ENCODE measurements at regions not wholly inside any gene's neighbourhood (a gene's known extent, or its start where the extent isn't known, plus 50 kb on each side); places are given as distances from the start of the nearest gene placed in this dataset.

DNA sequence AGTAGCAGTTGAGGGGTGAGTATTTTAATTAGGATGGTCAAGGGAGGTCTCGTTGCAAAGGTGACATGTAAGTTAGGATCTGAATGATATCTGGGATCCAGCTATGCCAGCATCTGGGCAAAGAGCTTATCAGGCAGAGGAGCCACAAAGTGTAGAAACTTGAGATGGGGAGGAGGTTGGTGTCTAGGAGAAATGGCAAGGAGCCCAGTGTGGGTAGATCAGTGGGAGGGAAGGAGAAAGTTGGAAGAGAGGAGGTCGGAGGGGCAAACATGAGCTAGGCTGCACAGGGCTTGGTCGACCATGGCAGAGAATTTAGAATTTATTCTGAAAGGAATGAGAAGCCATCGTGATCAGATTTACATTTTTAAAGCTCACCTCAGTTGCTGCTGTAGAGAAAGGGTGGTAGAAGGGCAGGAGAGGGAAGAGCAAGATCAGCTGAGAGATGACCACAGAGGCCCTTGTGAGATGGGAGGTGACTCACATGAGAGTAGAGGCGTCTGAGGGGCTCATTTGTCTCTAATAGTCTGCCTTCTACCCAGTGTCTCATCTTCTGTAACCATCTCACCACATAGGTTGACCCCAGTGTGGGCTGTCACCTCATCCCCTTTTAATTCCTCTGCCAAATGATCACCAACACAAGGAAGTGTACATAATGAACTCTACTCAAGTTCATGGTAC is 170.0 kb downstream of the ETAA1 start:
- Histone ChIP-seq H3K27ac (ENCODE audit: low read length) (no peak overlapping the region), H3K9ac (ENCODE audit: low read length) (no peak overlapping the region), H4K20me1 (ENCODE audit: insufficient read depth, low read depth, low read length) (no peaks in the 10 kb centered on the region), H2AFZ (ENCODE audit: low read length) (no peak overlapping the region), H3K9me2 (replicated peaks; ENCODE audit: insufficient read depth, low read length) (no peaks in the 10 kb centered on the region), H3K36me3 (ENCODE audit: insufficient read depth, low read length) (no peaks in the 10 kb centered on the region), H3K4me3 (ENCODE audit: low read length) (no peak overlapping the region), H3K79me2 (ENCODE audit: low read length) (no peaks in the 10 kb centered on the region), H3K4me2 (ENCODE audit: low read depth, low read length, poor library complexity, severe bottlenecking) (no peak overlapping the region), H3K27me3 (ENCODE audit: low read length) (no peaks in the 10 kb centered on the region), H3K9me3 (ENCODE audit: low read length) (no peaks in the 10 kb centered on the region), H3K4me1 (ENCODE audit: low read length) (no peaks in the 10 kb centered on the region)
- DNase-seq = no peak

DNA sequence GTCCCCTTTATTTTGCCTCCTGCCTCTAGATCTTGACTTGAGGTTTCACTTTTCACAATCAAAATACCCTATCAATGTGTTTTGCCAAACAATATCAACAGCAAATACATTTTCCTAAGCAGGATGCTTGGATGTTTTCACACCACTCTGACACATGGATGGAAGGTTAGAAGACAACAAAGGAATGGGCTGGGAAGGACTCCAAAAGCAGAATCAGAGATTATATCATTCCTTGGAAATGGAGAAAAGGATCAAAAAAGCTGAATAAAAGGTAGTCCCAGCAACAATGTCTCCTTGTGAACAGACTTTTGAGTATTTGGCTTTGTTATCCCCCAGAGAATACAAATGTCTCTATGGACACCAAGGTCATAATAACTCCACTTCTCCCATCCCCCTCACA is 170.8 kb downstream of the ETAA1 start:
- H3K79me2 ChIP-seq (ENCODE audit: low read length) = no peaks in the 10 kb centered on the region
- no peak overlapping the region for H3K9ac ChIP-seq (ENCODE audit: low read length)
- H3K4me2 ChIP-seq (ENCODE audit: low read depth, low read length, poor library complexity, severe bottlenecking) = no peak overlapping the region
- H2AFZ ChIP-seq (ENCODE audit: low read length) = no peak overlapping the region
- no peak overlapping the region for H3K4me3 ChIP-seq (ENCODE audit: low read length)
- no peak for DNase-seq
- H3K9me3 ChIP-seq (ENCODE audit: low read length) = no peaks in the 10 kb centered on the region
- no peaks in the 10 kb centered on the region for H3K36me3 ChIP-seq (ENCODE audit: insufficient read depth, low read length)
- H4K20me1 ChIP-seq (ENCODE audit: insufficient read depth, low read depth, low read length) = no peaks in the 10 kb centered on the region
- H3K27me3 ChIP-seq (ENCODE audit: low read length) = no peaks in the 10 kb centered on the region
- H3K4me1 ChIP-seq (ENCODE audit: low read length) = no peaks in the 10 kb centered on the region
- no peaks in the 10 kb centered on the region for H3K9me2 ChIP-seq (replicated peaks; ENCODE audit: insufficient read depth, low read length)
- H3K27ac ChIP-seq (ENCODE audit: low read length) = no peak overlapping the region

DNA sequence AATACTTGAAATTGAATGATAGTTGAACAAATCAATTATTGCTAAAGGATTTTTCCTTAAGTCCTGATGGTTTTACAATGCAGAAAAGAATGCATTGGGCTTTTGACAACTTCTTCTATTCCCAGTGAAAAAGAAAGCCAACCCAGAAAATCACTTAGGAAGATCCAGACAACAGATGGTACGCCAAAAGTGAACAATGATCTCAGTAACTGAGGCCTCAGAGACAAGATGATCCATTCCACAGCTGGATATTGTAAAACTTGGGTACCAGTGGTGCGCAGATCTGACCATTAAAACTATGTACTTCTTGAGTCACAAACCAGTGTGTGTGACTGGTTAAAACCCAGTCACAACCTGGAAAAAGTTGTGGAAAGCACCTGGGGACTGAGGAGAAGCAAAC is 173.5 kb downstream of the ETAA1 start:
- H3K9me3 ChIP-seq (ENCODE audit: low read length) = no peaks in the 10 kb centered on the region
- no peak overlapping the region for H3K27ac ChIP-seq (ENCODE audit: low read length)

DNA sequence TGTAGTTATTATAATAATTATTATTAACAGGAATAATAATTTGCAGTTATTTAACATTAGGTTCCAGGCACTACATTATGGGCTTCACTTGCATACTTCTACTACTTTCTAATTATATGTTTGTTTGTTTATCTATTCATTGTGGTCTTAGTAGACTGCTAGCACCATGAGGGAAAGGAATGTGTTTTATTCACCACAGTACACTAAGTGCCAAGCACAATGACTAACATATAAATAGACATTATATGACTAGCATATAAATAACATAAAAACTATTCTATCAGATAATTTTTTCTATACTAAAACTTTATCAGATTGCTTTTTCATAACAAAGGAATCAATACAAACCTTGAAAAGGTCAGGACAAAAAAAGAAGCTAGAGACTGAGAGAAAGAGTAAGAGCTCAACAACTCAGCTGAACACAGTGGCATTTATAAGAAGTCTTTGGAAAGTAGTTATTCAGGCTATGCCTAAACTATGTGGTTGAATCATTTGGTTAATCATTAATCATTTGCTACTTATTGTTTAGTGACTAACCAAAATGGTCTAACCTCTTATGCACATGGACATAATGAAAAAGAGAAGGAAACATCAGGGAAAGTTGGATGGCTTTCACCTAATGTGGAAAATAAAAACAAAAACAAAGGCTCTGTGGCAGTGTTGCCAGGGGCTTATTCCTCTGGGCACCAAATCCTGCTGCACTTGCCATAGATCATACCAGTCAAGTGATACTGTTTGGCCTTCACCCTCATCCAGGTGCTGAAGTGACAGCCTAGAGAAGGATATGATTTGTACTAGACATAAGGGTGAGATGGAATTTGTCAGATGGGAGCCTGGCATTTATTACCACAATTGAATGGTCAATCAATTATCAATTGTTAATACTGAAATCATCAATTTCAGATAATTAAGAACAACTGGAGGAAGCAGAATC is 174.9 kb downstream of the ETAA1 start:
- Histone ChIP-seq H3K27me3 (ENCODE audit: low read length) (no peaks in the 10 kb centered on the region), H4K20me1 (ENCODE audit: insufficient read depth, low read depth, low read length) (no peaks in the 10 kb centered on the region), H3K4me1 (ENCODE audit: low read length) (peaks cover 10% of the 10 kb centered on the region), H3K9me2 (replicated peaks; ENCODE audit: insufficient read depth, low read length) (no peaks in the 10 kb centered on the region), H2AFZ (ENCODE audit: low read length) (no peak overlapping the region), H3K9ac (ENCODE audit: low read length) (no peak overlapping the region), H3K79me2 (ENCODE audit: low read length) (no peaks in the 10 kb centered on the region), H3K36me3 (ENCODE audit: insufficient read depth, low read length) (no peaks in the 10 kb centered on the region), H3K4me2 (ENCODE audit: low read depth, low read length, poor library complexity, severe bottlenecking) (no peak overlapping the region), H3K9me3 (ENCODE audit: low read length) (no peaks in the 10 kb centered on the region), H3K27ac (ENCODE audit: low read length) (no peak overlapping the region), H3K4me3 (ENCODE audit: low read length) (no peak overlapping the region)
- no peak for DNase-seq

More for the DNA sequence above, 173.5 kb downstream of the ETAA1 start:
- Histone ChIP-seq H3K4me3 (ENCODE audit: low read length) (no peak overlapping the region), H3K4me1 (ENCODE audit: low read length) (peaks cover 10% of the 10 kb centered on the region), H3K9me2 (replicated peaks; ENCODE audit: insufficient read depth, low read length) (no peaks in the 10 kb centered on the region), H3K9ac (ENCODE audit: low read length) (no peak overlapping the region), H4K20me1 (ENCODE audit: insufficient read depth, low read depth, low read length) (no peaks in the 10 kb centered on the region), H3K79me2 (ENCODE audit: low read length) (no peaks in the 10 kb centered on the region), H3K36me3 (ENCODE audit: insufficient read depth, low read length) (no peaks in the 10 kb centered on the region), H2AFZ (ENCODE audit: low read length) (no peak overlapping the region), H3K4me2 (ENCODE audit: low read depth, low read length, poor library complexity, severe bottlenecking) (no peak overlapping the region), H3K27me3 (ENCODE audit: low read length) (no peaks in the 10 kb centered on the region)
- DNase-seq = no peak

DNA sequence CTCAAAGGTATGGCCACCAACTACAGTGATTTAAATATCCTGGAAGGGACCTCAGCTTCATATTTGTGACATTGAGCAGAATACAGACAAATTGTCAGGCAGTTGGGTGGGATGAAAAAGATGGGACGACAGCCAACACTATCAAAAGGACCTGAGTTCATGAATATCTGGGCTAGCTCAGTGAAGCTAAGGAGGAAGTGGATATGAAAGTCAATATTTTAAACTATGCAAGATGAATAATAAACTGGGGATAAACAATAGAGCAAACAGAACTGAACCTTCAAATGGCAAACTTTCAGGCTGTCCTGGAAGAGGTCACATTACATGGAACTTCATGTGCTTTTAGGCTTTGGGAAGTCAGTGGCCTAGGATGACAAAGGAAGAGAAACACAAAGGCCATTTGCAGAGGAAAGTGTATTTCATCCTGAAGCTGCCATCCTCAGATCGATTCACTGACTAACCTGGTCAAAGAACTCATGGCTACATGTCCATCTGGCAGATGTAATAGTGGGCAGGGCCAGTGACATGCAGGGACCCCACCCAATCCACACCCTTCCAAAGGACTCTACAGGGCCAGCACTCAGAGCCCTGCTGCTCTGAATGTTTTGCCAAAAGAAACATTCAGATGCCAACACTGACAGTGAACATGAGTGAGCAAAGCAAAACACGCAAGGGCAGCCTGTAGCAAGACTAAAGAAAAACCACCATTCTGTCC is 175.7 kb downstream of the ETAA1 start:
- no peaks in the 10 kb centered on the region for H3K9me3 ChIP-seq (ENCODE audit: low read length)
- no peak overlapping the region for H3K9ac ChIP-seq (ENCODE audit: low read length)
- no peak for DNase-seq
- H3K27ac ChIP-seq (ENCODE audit: low read length) = no peak overlapping the region
- no peaks in the 10 kb centered on the region for H4K20me1 ChIP-seq (ENCODE audit: insufficient read depth, low read depth, low read length)
- peaks cover 10% of the 10 kb centered on the region for H3K4me1 ChIP-seq (ENCODE audit: low read length)
- H3K4me2 ChIP-seq (ENCODE audit: low read depth, low read length, poor library complexity, severe bottlenecking) = no peak overlapping the region
- H3K4me3 ChIP-seq (ENCODE audit: low read length) = no peak overlapping the region
- no peaks in the 10 kb centered on the region for H3K27me3 ChIP-seq (ENCODE audit: low read length)
- H2AFZ ChIP-seq (ENCODE audit: low read length) = no peak overlapping the region
- H3K36me3 ChIP-seq (ENCODE audit: insufficient read depth, low read length) = no peaks in the 10 kb centered on the region
- H3K79me2 ChIP-seq (ENCODE audit: low read length) = no peaks in the 10 kb centered on the region
- H3K9me2 ChIP-seq (replicated peaks; ENCODE audit: insufficient read depth, low read length) = no peaks in the 10 kb centered on the region

DNA sequence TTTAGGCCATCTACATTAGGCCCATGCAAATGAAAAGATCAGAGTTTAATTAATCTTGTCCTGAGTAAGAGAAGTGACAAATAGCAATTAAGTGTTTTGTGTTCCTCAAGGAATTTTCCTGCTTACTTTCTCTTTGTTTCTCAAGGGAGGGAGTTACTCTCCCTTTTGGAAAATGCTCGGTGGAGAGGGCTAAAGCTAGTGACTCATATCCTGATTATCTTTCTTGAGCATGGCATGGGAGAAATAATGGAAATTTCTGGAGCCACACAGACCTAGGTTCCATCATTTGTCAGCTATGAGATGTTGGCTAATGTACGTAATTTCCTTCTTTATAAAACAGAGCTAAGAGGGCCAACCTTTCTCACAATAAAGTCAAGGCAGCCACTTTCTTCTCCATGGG is 177.1 kb downstream of the ETAA1 start:
- Histone ChIP-seq H4K20me1 (ENCODE audit: insufficient read depth, low read depth, low read length) (no peaks in the 10 kb centered on the region), H3K9ac (ENCODE audit: low read length) (no peak overlapping the region), H3K79me2 (ENCODE audit: low read length) (no peaks in the 10 kb centered on the region), H3K27me3 (ENCODE audit: low read length) (no peaks in the 10 kb centered on the region), H3K9me3 (ENCODE audit: low read length) (no peaks in the 10 kb centered on the region), H3K27ac (ENCODE audit: low read length) (no peak overlapping the region), H2AFZ (ENCODE audit: low read length) (no peak overlapping the region), H3K4me3 (ENCODE audit: low read length) (no peak overlapping the region), H3K4me2 (ENCODE audit: low read depth, low read length, poor library complexity, severe bottlenecking) (no peak overlapping the region), H3K4me1 (ENCODE audit: low read length) (peaks cover 10% of the 10 kb centered on the region), H3K9me2 (replicated peaks; ENCODE audit: insufficient read depth, low read length) (no peaks in the 10 kb centered on the region), H3K36me3 (ENCODE audit: insufficient read depth, low read length) (no peaks in the 10 kb centered on the region)
- DNase-seq = no peak

DNA sequence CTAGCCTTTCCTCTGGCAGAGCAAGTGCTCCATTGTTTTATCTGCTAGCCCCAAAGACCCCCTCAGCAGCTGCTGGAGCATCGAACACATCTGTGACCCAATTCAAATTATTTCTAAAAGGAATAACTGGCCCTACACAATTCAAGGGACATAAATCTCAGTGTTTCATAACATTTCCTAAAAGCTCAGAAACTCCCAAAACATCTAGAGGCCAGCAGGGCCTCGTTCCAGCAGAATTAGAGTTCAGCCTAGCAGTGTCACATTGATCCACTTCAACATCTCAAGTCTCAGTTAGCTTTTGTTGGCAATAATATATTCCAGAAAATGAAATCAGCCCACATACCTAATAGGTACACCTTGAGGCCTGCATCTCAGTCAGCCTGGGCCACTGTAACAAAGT is 179.1 kb downstream of the ETAA1 start:
- peaks cover 10% of the 10 kb centered on the region for H3K4me1 ChIP-seq (ENCODE audit: low read length)
- no peak overlapping the region for H3K9ac ChIP-seq (ENCODE audit: low read length)
- H4K20me1 ChIP-seq (ENCODE audit: insufficient read depth, low read depth, low read length) = no peaks in the 10 kb centered on the region

DNA sequence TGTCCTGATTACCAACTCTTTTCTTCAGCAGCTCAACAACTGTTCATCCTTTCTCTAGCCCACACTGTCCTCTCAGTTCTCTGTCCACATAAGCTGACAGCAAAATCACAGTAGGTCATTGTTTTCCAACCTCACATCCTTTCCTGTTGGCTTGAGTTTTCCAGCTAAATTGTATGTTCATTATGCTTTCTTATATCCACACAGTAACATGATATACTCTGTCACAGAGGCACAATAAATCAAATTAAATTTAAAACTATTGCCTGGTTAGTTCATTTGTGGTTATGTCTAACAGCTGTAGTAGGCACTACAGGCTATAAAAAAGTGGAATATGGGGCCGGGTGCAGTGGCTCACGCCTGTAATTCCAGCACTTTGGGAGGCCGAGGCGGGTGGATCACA is 179.9 kb downstream of the ETAA1 start:
- H4K20me1 ChIP-seq (ENCODE audit: insufficient read depth, low read depth, low read length) = no peaks in the 10 kb centered on the region
- no peaks in the 10 kb centered on the region for H3K36me3 ChIP-seq (ENCODE audit: insufficient read depth, low read length)
- H3K9ac ChIP-seq (ENCODE audit: low read length) = no peak overlapping the region
- peaks cover 10% of the 10 kb centered on the region for H3K4me1 ChIP-seq (ENCODE audit: low read length)
- H3K79me2 ChIP-seq (ENCODE audit: low read length) = no peaks in the 10 kb centered on the region
- H3K27me3 ChIP-seq (ENCODE audit: low read length) = no peaks in the 10 kb centered on the region
- H3K27ac ChIP-seq (ENCODE audit: low read length) = no peak overlapping the region
- no peak overlapping the region for H3K4me2 ChIP-seq (ENCODE audit: low read depth, low read length, poor library complexity, severe bottlenecking)
- DNase-seq = no peak
- no peaks in the 10 kb centered on the region for H3K9me3 ChIP-seq (ENCODE audit: low read length)
- no peaks in the 10 kb centered on the region for H3K9me2 ChIP-seq (replicated peaks; ENCODE audit: insufficient read depth, low read length)
- no peak overlapping the region for H3K4me3 ChIP-seq (ENCODE audit: low read length)
- no peak overlapping the region for H2AFZ ChIP-seq (ENCODE audit: low read length)

More for the DNA sequence above, 179.1 kb downstream of the ETAA1 start:
- no peaks in the 10 kb centered on the region for H3K36me3 ChIP-seq (ENCODE audit: insufficient read depth, low read length)
- H2AFZ ChIP-seq (ENCODE audit: low read length) = no peak overlapping the region
- H3K4me2 ChIP-seq (ENCODE audit: low read depth, low read length, poor library complexity, severe bottlenecking) = no peak overlapping the region
- no peaks in the 10 kb centered on the region for H3K9me2 ChIP-seq (replicated peaks; ENCODE audit: insufficient read depth, low read length)
- DNase-seq = no peak
- no peaks in the 10 kb centered on the region for H3K79me2 ChIP-seq (ENCODE audit: low read length)
- H3K27ac ChIP-seq (ENCODE audit: low read length) = no peak overlapping the region
- H3K4me3 ChIP-seq (ENCODE audit: low read length) = no peak overlapping the region
- H3K9me3 ChIP-seq (ENCODE audit: low read length) = no peaks in the 10 kb centered on the region
- no peaks in the 10 kb centered on the region for H3K27me3 ChIP-seq (ENCODE audit: low read length)

Measured in Karpas-422 (cell line).